SH-SY5Y (cell line): ENCODE measurements at regions not wholly inside any gene's neighbourhood (a gene's known extent, or its start where the extent isn't known, plus 50 kb on each side); places are given as distances from the start of the nearest gene placed in this dataset.

Source experiments
- GATA2 ChIP-seq: IDR thresholded peaks from 2 replicates; pipeline ENCODE4 v1.6.1; 2011; ENCODE audit warnings: mild to moderate bottlenecking, low read depth, low read length
- GATA3 ChIP-seq: IDR thresholded peaks from 2 replicates; pipeline ENCODE4 v1.6.1; 2011; ENCODE audit warnings: low read depth, mild to moderate bottlenecking, low read length, moderate library complexity

DNA sequence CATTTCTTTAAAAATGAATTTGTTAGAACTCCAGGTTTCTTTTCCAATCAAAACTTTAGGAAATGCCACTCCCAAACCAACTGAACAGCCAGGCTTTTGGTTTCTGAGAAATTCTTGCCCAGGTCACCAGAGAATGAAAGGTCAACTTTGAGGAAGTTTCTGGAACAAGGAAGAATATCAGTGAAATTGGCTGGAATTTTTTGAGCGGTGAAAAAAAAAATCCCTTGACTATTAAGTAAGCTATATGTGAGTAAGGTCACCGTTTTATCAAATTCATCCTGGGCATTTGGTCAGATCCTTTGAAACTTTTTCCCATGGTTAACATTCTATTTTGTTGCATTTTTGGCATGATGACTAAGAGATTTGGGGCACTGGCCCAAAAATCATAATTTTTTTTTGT lies 469.3 kb downstream of the LTN1 start:
- TF ChIP-seq GATA3 (no peak), GATA2 (no peak)

DNA sequence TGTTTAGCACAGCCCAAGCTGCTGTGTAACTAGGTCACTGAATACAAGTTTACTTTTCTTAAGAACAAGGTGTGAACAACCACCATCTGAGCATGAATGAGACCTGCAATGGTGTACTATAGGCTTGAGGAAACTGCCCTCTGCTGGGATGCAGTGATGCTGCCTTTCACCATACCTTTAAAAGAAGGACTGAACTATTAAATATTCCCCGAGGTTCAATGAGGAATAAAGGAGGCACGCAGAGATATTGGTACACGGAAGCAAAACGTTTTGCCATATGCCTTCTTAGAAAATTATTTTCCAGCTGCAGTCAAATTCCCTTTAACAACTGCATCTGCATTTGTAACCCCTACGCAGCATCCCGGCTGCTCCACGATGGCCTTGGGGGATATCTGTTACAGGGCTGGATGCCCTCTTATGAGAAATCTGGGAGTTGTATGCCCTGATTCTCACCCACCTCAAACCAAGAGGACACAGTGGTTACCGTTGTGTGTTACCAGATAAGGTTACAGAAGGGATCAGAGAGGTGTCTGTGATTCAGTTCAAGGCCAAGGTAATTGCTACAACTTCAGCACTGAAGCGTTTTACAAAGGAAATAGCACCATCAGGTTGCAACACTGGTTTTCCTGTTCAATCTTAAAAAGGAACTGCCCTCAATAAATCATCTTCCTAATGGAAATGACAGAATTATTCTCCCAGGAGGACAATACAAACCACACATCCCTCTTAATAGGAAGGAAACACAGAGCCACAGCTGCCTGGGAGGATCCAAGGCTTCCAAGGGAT lies 470.5 kb downstream of the LTN1 start:
- no peak for TF ChIP-seq GATA3
- no peak for TF ChIP-seq GATA2

DNA sequence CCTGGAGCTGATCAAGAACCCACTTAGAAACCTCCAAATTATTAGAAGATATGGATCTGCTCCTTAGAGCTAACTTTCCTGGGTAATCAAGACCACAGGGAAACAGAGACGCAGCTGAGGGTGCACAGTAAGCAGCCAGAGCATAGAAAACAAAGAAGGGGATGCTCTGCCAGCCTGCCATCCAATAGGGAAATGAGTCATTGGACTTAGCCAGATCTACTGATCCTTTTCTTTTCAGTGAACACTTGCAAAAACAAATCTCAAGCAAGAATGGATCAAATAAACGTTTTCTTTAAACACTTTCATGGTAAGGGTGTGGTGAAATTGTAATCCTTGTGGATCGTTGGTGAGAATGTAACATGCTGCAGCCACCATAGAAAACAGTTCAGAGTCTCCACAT lies 474.0 kb downstream of the LTN1 start:
- no peak for TF ChIP-seq GATA3
- no peak for TF ChIP-seq GATA2

DNA sequence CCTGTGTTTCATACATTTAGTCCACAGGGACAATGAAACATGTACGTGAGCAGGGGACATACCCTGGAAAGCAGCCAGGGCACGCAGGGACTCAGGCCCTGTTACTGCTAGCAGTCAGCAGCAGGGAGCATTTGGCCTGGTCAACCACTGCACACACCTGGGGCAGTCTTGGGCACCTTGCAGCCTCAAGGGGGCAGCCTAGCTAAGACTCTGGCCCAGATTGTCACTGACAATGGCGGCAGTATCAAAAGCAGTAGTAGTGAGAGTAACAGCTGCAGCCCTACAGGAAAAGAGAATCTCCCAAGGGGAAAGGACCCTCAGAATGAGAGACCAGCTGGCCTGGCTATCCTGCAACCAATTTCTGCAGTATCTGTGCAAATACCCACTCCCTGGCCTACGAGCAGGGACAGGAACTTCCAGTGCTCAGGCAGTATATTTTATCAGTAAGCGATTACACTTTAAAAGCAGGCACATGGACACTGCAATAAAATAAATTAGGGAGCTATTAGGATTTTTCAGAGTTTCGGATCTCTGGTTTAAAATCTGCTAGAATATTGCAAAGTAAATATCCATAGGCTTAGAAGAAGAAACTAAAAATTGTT lies 475.6 kb downstream of the LTN1 start:
- TF ChIP-seq GATA3 (no peak), GATA2 (no peak)

DNA sequence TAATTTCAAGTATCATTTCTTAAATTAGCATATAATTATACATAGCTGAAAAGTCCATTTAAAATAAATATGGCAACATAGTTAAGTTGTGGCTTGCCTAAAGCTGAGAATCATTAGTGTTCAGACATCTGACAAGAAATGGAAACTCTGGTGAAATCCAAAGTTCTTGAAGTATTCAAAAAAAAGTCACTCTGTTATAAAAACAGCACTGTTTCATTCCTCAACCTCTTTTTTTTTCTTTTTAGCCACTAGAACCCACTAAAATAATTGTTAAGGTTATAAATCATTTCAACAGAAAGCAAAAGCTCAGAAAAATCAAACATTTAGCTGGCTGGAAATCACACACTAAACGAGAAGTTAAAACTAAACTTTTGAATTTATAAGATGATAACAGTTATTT lies 476.7 kb downstream of the LTN1 start:
- TF ChIP-seq GATA3 (no peak), GATA2 (no peak)

DNA sequence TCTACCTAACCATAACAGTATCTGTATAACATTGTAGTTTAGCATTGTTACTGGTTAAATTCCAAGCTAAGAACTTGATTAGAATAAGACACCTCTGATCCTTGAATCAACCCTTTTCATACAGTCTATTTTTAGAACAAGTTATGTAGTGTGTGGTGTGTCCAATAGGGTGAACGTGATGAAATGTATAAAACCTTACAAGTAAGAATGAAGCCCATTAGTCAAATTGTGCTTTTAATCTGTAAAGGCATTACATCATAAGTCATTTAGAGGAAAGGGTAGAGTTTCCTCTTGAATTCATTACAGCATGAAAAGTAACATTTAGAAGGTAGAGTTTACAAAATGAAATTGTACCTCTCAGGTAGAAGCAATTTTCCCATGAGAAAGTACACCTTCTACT lies 479.2 kb downstream of the LTN1 start:
- TF ChIP-seq GATA2: no peak
- no peak for TF ChIP-seq GATA3

DNA sequence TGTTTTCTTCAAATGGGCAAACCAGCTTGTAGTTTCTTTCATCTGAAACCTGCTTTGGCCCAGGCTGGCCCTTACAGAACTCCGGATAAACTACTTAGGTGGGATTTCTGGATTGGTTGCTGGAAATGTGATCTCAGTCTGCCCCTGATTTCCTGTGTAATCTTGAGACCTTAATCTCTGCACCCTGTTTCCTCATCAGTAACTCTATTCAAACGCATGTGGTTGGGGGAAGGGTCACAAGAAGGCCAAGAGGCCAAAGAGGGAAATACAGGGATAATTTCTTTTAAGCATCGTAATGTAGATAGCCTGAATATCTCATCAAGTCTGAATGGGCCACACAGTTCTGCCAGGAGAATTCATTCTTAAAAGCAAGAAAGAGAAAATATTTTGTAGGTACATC lies 483.6 kb downstream of the LTN1 start:
- TF ChIP-seq GATA2 (no peak), GATA3 (no peak)

DNA sequence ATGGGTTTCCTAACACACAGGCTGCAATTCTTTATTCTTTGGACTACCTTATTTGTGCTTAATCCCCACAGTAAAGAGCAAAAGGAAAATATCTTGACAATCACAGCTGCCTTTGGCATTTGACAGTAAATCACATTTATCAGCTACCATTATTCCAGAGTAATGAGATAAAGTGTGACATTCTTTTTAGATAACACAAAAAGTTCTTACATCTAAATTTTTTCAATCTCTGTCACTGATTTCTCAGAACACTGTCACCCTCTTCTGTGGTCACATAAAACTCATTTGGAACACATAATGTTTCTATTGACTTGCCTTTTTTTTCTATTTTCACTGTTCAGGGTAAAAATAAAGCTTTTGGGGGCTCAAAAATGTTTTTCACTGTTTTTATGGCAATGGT lies 484.6 kb downstream of the LTN1 start:
- TF ChIP-seq GATA3 (no peak), GATA2 (no peak)

DNA sequence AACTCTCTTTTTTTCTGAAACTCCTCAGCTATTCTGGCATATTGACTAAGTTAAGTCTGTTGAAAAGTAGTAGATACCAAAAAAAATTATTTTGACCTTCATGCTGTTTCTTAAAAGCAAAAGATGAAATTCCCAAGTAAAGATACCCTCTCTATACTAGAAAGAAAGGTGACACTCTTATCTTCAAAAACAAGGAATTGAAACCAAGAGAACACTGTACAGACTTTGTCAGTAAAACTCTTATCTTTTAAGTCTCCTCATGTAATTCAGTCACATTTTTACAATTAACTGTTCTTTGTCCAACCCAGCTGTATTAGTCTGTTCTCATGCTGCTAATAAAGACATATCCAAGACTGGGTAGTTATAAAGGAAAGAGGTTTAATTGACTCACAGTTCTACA lies 496.2 kb downstream of the LTN1 start:
- TF ChIP-seq GATA3 (no peak), GATA2 (no peak)

DNA sequence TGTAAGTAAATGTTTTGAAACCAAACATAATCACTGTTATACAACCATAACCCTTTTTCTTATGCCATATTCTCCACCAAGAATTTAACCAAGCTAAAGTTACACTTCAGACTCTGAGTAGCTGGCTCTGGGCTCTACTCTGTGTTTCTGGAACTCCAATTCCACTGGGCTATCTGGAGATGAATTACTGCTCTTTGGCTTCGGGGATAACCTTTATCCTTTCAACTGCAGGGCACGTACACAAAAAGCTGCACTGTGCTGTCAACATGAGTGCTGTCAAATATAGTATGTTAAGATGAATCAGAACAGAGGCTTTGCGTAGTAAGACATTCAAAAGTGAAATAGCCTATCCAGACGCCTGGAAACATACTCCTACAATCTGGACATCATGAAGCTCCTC lies 500.6 kb downstream of the LTN1 start:
- TF ChIP-seq GATA3: no peak

DNA sequence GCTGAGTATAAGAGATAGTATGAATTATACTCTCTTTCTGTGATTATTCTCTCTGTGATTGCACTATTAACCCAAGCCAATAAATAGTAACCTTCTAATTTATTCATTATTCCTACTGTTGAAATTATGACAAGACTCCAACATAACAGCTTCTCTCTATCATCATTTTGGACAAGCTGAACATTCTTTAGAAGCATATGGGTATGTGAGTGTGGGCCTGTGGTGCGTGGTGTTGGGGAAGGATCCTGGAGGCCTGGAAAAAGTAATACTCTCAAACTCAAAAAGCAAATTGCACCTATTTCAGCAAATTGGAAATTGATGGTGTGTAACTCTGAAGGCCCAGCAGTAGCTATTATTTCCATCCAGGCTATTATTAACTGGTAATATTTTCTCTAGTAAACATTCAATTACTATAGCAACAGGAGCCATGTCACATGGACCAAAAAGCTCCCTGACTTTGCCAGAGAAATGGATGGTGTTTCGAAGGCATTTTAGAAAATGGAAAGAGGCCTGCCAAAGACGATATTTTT lies 502.8 kb downstream of the LTN1 start:
- TF ChIP-seq GATA2 (no peak), GATA3 (no peak)

DNA sequence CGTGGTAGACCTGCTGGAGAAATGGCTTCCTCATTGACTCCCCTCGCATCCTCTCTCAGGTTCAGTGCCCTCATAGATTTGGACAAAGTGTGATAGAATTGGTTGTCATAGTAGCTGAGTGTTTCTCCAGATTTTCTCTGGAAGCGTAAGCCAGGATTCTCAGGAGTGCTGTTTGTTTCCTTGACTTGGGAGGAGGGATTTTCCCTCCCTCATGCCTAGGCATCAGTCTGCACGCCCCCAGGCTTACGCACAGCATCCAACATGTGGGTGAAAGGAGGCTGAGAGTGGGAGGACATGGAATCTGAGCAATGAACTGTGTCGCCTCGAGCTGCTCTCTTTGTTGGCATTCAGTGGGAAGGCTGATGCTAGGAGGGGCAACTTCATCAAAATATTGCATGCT lies 503.5 kb downstream of the LTN1 start:
- TF ChIP-seq GATA2: no peak
- no peak for TF ChIP-seq GATA3

DNA sequence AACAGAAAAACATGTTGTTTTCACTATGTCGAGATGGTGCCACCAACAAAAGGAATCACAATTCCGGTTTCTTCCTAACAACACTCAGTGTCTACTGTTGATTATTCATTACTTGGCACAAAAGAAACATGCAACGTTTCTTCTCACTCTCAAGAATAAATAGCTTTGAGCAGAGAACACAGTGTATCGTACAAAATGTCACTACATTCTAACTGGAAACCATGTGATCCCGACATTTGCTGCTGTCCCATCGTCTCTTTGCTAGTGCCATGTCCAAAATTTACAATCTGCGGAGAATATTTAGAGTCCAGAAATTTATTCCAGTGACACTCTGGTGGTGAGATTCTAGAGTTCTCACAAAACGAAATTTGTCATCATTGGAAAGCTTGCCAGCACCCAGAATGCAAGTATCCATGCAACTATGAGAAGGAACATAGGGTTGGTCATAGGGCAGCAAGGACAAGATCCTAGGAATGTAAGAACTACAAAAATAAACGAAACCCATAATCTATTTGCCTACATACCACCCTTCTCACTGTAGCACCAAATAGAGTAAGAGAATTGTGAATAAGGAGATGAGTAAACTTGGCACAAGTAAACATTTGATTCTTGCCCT lies 505.1 kb downstream of the LTN1 start:
- no peak for TF ChIP-seq GATA2
- TF ChIP-seq GATA3: no peak

DNA sequence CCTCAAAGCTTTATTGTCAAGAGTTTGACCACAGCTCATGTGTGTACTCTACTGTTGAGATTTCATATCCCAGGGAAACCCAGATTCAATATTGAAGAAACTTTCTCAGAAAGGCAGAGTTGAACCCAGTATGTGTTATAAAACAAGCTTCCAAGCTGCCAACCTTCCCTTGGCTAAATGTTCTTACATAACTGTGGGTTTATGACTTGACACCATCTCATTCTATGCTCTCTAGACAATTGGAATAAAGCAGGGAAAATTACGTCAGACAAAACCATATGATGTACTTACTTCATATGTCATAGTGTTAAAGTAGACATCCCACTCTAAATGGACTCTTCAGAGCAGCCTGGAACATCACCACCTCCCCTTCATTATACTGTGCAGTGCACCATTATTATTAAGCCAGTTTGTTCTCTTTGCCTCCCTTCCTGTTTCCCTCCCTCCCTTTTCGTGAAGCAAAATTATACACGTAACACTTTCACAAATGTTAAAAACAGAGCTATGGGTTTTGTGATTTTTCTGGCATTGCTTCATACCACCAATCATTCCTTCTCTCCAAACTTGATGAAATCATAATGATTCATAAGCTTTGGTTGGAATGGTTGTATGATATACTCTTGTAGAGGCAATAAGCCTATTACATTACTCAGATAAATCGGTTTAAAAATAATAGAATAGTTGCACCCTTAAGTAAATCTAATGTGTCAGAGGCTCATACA lies 507.2 kb downstream of the LTN1 start:
- no peak for TF ChIP-seq GATA2
- TF ChIP-seq GATA3: no peak

DNA sequence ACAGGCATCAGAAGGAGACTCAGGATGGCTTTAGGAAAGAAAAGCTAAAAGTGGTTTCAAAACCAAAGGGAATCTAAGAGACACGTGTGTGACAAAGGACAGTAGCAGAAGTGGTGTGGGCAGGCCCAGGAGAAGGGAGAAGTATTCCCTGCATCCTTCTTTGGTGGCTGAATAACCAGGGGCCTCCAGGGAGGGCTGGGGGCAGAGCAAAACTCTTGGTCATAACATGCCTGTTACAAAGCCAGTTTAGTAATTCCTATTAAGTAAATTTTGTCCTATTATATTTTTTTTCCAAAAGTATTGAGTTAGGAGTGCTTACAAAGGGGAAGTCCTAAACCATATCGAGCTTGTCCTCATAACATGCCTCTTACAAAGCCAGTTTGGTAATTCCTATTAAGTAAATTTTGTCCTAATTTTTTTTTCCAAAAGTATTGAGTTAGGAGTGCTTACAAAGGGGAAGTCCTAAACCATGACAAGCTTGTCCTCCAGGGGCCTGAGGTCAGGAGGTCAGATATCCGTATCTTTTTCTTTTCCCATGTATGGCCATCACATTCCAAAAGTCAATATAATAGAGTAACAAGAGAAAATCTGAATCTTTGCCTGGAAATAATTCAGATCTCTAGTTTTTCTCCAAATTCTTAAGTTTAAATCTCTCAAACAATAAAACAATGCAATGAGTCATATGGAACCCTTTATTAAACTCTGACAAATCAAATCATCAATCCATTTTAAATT lies 509.2 kb downstream of the LTN1 start:
- no peak for TF ChIP-seq GATA2
- no peak for TF ChIP-seq GATA3
